ENCODE measurements at regions not wholly inside any gene's neighbourhood (a gene's known extent, or its start where the extent isn't known, plus 50 kb on each side); places are given as distances from the start of the nearest gene placed in this dataset.
"Not testable (repeated sequence)": the region's sequence is repeated elsewhere in the genome, so short reads cannot be mapped to it uniquely, and the experiment has no call there.

DNA sequence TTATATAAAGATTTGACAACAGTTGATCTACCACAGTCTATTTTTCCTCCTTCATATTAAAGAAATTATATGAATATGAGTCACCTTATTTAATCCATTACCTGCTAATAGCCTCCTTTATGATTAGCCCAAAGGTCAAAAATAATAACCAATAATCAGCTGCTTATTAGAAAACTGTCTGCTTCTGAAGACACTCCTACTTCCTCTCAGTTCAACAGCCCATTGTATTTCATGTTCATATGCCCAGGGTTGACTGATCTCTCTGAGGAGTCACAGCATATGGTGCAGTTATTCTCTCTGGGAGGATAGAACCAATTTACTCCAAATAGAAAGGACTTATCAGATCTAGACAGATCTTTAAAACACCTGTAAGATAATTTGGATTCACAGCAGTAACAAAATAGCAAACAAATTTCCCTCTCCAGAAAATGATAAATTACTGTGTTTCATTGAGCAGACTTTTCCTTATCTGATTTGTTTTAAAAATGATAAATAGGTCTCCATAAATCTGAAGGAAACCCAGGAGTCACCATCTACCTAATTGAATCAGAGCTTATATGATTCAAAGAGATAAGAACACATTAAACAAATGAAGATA is 180.4 kb upstream of the ITGA1 start:
- DNase-seq = no peak

DNA sequence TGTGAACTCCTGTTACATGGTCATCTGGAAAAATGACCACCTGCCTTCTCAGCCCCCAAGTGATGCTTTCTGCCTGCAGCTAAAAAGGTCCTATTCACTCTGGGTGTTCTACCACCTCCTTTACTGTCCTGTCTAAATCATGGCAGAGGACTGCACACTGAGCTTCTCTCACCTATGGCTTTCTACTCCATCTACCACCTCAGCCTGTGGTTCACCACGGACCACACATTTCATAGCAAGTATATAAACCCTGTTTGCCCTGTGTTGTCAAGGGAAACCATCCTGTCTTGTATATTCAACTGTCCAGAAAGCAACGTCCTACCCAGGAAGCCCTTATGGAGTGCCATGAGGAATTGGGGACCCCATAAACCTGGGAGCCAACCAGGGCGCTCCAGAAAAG is 167.4 kb upstream of the ITGA1 start:
- DNase-seq = no peak

DNA sequence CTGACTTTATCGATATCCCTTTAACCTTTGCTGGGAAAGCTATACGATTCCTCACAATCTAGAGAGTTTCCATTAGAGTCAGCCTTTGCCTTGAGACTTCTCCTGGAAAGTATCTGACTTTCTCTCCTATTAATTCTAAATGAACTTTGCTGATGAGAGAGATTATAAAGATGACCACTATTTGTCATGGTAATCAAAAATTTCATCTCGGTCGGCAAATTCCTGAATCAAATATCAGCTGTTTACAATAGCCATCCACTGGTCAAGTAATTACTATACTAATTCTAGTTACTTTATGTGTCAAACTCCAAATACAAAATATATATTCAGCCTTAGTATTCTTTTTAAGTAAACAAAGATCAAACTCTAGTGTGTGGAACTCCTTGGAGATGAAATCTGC is 164.4 kb upstream of the ITGA1 start:
- no peak for DNase-seq

DNA sequence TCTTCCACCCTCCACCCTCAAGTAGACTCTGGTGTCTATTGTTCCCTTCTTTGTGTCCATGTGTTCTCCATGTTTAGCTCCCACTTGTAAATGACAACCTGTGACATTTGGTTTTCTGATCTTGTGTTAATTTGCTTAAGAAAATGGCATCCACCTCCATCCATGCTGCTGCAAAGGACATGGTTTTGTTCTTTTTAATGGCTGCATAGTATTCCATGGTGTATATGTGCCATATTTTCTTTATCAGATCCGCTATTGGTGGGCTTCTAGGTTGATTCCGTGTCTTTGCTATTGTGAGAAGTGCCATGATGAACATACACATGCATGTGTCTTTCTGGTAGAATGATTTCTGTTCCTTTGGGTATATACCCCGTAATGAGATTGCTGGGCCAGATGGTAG is 163.4 kb upstream of the ITGA1 start:
- no peak for DNase-seq

DNA sequence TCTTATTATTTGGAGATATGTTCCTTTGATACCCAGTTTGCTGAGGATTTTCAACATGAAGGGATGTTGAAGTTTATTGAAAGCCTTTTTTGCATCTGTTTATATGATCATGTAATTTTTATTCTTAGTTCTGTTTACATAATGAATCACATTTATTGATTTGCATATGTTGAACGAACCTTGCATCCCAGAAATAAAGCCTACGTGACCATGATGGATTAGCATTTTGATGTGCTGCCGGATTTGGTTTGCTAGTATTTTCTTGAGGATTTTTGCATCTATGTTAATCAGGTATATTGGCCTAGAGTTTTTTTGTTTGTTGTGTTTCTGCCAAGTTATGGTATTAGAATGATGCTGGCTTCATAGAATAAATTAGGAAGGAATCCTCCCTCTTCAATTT is 161.4 kb upstream of the ITGA1 start:
- DNase-seq = no peak

DNA sequence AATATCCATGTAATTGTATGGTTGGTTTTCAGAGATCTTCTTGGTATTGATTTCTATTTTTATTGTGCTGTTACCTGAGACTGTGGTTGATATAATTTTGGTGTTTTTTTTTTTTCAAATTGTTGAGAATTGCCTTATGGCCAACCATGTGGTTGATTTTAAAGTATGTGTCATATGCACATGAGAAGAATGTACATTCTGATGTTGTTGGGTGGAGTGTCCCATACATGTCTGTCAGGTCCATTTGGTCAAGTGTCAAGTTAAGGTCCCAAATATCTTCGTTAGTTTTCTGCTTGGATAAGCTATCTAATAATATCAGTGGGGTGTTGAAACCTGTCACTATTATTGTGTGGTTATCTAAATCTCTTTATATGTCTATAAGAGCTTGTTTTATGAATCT is 160.0 kb upstream of the ITGA1 start:
- DNase-seq = no peak

DNA sequence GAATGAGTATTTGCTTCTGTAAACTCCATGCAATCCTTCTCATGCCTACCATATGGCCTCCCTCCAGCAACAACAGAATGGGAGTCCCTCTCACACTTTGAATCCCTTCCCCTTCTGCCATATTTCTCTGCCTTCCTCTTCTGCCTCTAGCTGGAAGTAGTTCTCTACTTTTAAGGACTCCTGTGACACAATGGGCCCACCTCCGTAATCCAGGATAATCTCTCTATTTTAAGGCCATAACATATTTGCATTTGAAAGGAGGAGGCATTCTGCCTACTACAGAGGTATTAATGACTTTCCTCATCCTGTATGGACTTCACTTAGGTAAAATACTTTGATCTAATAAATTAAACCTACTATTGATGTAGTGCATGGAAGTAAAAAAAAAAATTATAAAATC is 155.4 kb upstream of the ITGA1 start:
- no peak for DNase-seq

DNA sequence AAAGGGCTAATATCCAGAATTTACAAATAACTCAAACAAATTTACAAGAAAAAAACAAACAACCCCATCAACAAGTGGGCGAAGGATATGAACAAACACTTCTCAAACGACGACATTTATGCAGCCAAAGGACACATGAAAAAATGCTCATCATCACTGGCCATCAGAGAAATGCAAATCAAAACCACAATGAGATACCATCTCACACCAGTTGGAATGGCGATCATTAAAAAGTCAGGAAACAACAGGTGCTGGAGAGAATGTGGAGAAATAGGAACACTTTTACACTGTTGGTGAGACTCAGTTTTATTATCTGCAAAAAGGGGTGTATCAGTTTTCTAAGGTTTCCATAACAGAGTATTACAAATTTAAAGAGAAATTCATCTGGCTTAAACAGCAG is 153.5 kb upstream of the ITGA1 start:
- not testable (repeated sequence) for DNase-seq

DNA sequence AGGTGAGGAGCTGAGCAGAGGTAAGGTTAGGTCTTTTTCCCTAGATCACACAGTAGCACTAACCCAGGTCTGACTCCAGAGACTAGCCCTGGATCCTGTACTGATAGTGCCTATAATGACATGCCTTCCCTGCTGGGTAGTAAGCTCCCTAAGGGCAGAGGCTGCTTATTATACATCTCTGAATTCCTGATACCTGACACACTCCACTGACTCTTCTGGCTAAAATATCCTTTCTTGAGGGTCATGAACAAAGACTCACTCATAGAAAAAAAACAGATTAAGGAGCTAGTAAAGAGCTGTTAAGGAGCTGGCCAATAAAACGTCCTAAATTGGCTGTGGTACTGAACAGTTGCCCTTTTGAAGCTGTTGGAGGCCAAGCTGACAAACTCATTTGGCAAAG is 149.0 kb upstream of the ITGA1 start:
- no peak for DNase-seq

DNA sequence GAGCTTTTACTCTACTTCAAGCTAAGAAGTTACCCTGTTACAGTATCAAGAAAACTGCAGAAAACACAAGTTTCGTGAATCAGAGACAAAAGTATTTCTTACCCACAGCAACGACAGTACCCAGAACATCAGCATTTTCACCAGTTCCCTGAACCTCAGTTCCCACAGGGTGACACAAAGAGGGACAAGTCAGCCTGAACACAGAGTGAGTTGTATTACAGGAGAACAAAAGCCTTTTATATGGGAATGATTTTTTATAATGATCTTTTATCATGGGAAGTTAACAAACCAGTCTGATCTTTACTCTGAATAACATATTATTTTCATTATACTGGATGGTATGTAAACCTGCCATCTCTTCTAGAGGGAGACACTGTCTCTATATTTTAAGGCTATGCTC is 139.0 kb upstream of the ITGA1 start:
- no peak for DNase-seq

DNA sequence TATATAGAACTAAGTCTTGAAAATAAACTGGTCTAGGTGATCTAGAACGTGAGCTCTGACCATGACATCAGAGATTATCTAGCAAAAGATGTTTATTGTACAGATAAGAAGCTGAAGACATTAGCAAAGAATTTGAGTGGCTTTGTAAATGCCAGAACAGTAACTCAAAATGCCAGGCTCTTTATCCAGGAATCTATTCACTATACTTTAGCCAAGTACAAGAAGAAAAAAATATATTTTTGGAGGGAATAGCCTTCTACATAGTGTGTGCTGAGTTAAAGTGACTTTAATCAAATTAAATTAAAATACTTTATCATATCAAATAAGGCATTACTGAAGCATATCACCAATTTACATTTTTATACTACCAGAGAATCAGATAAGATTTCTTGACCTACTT is 132.6 kb upstream of the ITGA1 start:
- no peak for DNase-seq

DNA sequence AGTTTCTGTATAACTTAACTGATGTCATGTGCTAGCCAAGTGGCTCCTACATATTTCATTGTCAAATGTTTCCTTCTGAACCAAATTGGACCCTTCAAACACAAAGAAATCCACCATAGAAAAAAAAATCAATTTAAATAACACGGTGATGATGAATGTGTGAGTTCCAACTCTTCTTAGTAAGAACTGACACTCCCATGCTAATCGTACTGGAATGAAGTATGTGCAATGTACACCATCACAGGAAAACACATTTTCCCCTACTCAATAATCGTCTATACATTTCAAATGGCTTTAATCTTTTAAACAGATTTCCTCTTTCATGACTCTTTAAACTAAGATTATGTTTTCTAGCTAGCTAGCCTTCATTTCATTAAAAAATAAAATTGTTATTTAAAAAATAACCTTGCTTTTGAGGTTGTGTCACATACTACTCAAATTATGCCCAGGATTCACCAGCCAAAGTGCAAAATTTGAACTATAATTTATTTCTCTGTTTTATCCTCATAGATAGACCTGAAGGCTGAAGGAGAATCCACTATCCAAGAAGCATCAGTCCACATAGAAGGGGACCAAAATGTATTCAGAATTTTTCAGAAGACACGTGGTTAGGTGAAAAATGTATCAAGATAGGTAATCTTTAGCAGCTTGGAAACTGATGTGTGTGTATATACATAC is 131.0 kb upstream of the ITGA1 start:
- DNase-seq = no peak

DNA sequence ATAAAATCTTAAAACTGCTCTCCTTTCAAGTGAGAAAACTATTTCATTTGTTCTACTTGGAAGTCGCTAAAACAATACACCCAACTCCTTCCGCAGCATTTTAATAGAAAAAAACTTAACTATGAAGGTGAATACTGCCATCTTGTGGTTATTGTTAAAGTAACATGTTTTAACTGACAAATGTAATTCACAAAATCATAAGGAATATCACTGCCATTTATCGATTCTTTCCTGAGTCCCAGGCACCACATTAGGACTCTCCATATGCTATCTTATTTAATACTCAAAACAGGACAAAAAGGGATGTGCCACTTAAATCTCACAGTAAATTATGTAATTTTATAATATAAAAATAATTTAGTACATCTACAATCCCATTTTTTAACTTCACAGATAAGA is 130.5 kb upstream of the ITGA1 start:
- DNase-seq = peak; percentile 25

DNA sequence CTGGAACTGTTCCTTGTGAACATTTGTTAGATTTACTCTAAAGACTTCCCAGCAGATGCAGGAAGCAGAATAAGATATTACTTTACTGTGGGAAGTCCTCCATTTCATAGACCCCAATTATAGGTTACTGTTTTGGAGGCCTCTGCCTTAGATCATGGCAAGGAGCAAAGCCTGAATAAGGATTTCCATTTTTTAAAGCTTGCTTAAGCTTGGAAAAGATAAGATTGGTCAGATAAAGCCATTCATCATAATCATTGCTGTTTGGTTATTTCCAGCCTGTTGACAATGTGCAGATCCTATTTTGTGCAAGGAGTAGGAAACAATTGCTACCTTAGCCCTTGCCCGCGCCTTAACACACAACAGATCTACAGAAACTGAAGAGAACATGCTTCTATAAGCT is 129.5 kb upstream of the ITGA1 start:
- no peak for DNase-seq

DNA sequence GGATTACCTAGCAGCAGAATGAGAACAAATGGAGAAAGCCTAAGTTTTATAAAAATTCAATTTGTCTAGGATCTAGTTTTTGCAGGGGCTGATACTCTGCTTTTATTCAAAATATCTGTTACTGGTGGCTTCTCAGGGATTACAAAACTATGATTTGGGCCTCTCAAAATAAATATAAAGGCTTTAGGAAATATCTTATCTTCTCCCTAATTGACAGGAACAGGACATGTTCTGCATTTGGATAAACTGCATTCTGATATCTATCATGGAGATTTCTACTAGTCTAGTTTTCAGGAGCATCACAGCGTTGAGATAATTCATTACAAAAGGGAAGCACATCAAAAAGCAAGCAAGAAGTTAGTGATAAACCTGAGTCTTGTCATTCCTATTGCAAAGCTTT is 127.1 kb upstream of the ITGA1 start:
- no peak for DNase-seq

DNA sequence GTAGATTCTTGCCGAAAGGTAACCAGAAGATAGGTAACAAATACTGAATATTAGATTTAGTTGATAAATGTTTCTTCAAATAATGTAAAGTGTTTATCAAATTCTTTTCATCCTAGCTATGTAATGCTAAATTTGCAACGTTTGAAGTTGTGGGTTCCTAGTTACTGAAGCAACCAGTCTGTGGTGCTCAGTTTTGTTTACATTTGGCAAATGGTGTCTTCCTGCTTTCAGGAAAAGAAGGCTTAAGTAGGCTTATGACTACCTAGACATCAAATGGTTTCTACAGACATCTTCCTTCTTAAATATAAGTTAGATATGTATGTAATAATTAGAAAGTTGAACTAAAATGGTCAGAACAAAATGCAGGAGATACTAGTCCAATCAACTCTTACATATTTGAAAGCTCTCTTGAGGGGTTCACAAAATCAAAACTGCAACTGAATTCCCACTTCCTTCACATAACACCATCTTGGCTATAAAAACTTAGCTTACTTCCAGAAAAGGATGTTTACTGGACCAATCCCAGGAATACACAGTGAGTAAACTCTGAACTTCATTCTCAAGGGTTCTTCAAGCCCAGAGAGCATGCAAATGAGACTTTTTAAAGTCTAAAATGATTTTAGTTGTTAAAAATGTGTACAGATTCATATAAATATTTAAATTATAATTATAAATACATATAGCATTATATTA is 125.7 kb upstream of the ITGA1 start:
- DNase-seq = no peak

DNA sequence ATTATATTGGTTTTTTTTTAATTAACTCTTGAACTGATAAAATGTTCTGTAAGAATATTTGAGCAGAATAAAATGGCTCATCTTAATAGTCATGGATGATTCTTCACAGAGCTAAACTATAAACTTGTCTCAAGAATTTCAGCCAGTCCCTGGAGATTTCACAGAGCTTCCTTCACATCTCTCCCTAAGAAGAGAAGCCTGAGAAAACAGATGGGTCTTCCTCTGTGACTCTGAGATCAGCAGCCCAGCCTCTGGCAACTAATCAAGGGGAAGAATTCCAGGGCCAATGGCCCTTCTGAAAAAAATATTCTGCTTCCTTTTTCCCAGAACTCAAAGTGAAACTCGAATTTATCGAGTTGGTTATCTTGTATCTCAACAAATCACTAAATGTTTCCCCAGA is 122.2 kb upstream of the ITGA1 start:
- DNase-seq = peak; percentile 46

DNA sequence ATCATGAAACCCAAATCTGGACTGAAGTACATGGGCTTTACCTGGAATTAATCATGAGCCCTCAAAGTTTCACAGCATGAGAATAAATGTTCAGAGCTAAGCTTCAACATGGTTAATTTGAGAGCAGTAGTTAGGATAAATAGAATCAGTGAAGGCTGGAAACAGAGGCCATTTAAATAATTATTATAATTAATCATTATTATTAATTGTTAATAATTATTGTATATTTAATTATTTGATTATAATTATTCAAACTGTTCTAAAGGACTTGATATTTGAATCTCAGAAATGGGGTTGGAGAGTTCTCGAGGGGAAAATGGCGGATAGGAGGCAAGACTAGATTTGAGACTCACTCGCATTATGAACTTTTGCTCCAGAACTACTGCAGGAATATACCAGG is 119.6 kb upstream of the ITGA1 start:
- no peak for DNase-seq

DNA sequence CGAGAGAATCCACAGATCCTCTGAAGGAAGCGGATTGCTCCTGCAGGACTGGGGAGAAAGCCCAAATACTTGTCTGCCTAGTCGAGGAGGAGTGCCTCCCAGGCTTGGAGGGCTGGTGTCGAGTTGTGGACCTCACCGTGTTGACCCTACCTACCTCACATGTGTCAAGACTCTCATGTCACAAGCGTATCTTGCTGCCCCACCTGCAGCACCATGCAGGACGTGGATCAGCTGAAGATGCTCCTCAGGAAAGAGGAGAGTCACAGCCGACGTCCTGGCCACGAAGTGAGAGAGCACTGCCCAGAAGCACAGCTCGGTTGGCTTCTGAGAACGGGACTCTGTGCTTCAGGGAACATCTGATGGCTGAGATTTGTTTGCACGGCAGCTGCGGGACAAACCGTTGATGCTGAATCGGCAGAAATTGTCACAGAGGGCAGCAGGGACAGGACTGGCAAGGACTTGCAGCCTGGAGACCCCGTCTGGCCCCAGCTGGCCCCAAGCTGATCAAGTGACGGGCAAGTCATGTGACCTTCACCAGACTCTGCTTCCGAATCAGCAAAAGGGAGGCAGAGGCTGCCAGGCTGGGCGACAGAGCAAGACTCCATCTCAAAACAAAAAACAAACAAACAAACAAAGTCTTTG is 119.1 kb upstream of the ITGA1 start:
- no peak for DNase-seq

DNA sequence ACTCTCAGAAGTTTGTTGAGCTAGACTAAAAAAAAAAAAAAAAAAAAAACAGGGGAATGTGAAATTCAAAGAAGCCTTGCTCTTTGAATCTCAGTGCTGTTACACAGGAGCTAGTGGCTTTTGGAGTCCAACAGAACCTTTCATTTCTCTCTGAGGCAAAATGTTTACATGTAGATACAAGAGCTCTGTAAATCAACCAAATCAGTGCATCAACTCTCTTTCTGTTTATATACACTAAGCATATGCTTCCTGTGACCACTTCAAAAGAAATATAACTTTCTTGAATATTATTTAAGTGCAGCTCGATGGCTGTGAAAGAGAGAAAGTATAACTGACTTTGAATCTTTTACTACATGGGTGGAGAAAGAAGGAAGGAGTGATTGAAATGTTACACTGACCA is 115.3 kb upstream of the ITGA1 start:
- no peak for DNase-seq

DNA sequence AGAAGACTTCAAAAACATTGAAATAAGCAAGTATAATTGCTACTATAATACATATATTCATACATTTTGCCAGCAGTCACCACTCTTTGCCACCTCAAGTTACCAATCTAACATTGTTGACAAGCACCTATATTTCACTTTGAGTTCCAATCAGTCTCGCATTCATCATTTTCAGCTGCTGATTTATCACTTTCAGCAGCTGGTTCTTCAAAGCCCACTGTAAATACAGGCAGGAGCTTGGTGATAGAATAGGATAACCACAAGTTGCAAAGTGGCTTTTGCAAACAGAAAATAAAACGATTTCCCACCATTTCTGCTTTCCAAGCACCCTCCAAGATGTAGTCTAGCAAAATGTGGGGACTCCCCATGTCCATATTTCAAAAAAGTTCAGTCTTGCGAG is 114.2 kb upstream of the ITGA1 start:
- no peak for DNase-seq

DNA sequence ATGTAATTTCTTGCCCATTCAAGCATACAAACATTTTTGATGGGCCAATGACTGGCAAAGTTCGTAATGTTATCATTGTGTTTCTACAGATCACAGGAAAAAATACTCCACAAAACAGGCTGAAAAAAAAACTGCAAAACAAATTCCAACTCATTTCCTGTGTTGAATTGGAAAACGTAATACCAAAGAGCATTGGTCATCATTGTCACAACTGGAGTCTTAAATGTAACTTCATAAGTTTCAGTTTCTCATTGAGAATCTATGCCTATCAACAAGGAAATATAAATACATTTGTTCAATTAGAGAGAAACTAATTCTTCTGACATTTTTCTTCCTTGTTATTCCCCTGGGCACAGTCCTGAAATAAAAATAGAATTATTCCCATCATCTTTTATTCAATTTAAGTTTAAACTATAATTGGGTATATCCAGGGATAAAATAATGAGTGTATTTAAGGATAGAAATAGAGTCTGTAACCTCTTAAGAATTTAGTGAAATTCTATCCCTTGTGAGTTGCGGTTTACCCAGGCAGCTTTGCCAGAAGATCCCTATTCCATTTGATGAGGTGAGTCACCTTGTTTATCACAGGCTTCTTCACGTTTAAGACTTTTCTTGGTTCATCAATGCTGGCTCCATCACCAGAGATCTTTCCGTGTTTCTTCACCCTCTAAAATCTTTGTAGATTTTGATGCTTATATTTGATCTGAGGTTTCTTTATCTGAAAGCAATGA is 112.7 kb upstream of the ITGA1 start:
- DNase-seq = no peak

DNA sequence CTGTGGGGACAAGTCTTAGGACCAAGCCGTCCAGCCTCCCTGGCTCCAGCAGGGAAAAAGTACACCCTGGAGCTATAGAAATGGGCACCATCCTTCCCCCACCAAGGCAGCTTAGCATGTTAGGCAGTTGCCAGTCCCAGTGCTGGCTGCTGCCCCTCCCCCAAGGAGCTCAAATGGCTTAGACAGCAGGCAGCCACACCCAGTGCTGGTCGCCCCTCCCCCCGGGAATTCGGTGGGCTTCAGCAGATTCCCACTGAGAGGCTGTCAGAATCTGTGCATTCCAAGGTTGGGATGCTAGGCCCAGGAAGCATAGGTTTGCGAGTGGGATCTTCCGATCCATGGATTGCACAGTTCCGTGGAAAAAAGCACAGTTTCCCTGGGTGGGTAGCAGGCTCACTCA is 105.2 kb upstream of the ITGA1 start:
- no peak for DNase-seq
